GM21737 (cell line): ENCODE measurements at regions not wholly inside any gene's neighbourhood (a gene's known extent, or its start where the extent isn't known, plus 50 kb on each side); places are given as distances from the start of the nearest gene placed in this dataset.
"Not testable (repeated sequence)": the region's sequence is repeated elsewhere in the genome, so short reads cannot be mapped to it uniquely, and the experiment has no call there.

ENCODE experiments used
- ATAC-seq: cut with Tn5 transposase; IDR thresholded peaks from one replicate; pipeline ENCODE4 v1.9.1; 2021; ENCODE audit warnings: mild to moderate bottlenecking, moderate library complexity; ENCODE audit not compliant: unreplicated experiment

DNA sequence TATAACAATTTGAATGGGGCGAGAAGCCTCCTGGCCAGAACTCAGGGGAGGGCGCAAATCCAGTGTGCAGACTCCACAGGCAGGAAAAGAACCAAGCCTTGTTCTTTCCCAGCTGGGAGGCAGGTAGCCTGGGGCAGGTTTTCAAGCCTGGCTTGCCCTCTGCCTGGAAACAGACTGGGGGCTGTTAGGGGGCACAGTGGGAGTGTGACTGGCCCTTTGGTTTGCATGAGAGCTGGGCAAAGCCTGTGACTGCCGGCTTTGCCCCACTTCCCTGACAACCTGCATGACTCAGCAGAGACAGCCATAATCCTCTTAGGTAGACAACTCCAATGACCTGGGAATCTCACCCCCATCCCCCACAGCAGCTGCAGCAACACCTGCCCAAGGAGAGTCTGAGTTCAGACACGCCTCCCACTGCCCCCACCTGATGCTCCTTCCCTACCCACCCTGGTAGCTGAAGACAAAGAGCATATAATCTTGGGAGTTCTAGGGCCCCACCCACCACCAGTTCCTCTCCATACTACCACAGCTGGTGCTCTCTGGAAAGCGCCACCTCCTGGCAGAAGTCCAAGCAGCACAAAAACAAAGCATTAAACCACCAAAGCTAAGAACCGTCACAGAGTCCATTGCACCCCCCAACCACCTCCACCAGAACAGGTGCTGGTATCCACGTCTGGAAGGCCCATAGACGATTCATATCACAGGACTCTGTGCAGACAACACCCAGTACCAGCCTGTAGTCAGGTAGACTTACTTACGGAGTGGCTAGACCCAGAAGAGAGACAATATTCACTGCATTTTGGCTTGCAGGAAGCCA, 402.5 kb downstream of the STK39 start:
- ATAC-seq: no peak

DNA sequence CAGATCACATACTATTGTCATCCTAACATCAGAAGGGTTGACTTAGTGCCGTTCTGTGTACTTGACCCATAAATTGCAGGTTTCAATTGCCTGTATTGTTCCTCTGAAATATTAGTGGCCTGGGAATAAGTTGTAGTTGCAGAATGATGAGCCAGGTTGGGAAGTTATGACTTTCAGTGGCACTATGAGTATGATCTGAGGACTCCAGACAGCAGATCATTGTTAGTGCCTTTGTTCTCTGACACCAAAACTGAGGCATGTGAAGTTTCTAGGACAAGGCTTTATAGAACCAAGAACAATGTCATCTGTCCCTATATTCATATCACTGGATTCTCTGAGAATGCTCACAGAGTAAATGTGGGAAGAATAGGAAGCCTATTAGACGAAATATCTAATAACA, 403.7 kb downstream of the STK39 start:
- no peak for ATAC-seq

DNA sequence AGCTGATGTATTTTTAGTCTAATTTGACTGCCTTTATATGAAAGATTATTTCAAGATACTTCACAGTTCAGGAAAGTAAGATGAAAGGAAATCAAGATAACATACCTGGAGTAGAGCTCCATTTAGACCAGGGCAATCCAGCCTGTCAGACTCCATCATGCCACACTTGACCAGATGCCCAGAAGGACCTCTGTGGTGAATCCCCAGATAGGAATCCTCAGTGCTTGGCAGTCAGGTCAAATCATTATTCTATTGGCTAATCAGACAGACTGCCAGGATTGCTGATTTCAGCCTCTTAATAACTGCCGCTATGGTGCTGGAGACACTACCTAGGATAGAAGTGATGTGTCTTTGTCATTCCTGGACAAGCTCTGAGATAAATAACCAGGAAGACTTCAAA, 404.2 kb downstream of the STK39 start:
- ATAC-seq: no peak

- no peak for ATAC-seq
Observed at GRCh38 chr2:167842047-167842446, 405.3 kb downstream of the STK39 start.

DNA sequence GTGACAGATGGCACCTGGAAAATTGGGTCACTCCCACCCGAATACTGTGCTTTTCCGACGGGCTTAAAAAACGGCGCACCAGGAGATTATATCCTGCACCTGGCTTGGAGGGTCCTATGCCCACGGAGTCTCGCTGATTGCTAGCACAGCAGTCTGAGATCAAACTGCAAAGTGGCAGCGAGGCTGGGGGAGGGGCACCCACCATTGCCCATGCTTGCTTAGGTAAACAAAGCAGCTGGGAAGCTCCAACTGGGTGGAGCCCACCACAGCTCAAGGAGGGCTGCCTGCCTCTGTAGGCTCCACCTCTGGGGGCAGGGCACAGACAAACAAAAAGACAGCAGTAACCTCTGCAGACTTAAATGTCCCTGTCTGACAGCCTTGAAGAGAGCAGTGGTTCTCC, 412.1 kb downstream of the STK39 start:
- not testable (repeated sequence) for ATAC-seq

DNA sequence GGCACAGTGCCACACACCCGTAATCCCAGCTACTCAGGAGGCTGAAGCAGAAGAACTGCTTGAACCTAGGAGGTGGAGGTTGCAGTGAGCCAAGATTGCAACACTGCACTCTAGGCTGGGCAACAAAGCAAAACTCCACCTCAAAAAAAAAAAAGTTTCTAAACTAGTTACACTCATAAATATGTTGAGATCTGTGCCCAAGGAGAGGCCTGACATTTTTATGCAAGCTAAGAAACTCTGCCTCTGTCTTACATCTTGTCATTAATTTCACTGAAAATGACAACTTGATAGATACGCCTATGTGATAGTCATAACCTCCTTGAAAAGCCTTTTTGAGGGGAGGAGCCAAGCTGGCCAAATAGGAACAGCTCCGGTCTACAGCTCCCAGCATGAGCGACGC, 412.7 kb downstream of the STK39 start:
- no peak for ATAC-seq

GRCh38 chr2:167833294-167833693, 414.1 kb downstream of the STK39 start:
- no peak for ATAC-seq

GRCh38 chr2:167832868-167833287, 414.5 kb downstream of the STK39 start:
- ATAC-seq: no peak

- ATAC-seq: no peak
Observed at GRCh38 chr2:167827352-167828097, 419.9 kb downstream of the STK39 start.

- ATAC-seq: no peak
Observed at GRCh38 chr2:167826906-167827305, 420.5 kb downstream of the STK39 start.

DNA sequence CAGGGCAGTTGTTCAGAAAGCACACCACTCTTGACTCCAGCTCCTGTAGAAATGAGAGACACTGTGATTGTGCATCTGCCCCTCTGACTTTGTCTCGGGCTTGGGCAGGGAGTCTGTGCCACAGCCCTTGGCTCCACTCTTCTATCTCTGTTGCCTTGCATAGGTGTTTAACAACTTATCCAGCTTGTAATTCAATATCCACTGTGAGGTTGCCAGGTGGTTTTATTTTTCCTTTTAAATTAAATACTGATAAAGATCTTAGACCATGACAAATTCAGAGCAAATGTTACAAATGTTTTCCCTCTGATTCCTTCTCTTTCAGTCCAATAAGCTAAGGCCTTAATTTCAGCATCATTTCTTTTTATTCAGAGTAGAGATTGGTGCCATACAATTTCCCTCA, 421.7 kb downstream of the STK39 start:
- ATAC-seq: no peak

- ATAC-seq: no peak
Observed at GRCh38 chr2:167822690-167823465, 424.5 kb downstream of the STK39 start.

GRCh38 chr2:167820488-167820887, 426.9 kb downstream of the STK39 start:
- ATAC-seq: no peak

GRCh38 chr2:167818521-167818920, 428.9 kb downstream of the STK39 start:
- ATAC-seq: no peak

DNA sequence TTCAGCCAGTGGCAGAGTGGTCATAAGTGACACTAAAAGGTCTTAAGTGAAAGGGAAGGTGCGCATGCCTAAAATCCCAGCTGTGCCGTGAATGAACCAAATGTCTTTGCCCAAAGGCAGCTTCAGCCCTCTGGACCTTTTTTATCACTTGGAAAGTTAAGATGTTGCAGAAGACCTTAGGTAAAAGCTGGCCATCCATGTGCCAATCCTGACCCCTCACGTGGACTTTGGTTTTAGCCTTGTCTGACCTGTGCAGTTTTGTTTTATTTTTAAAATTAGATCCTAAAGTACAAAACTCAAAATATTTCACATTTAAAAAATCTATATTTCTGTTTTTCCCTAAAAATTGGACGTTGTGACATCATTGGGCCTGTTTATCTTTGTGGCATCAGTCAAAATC, 429.5 kb downstream of the STK39 start:
- no peak for ATAC-seq

- ATAC-seq: no peak
Observed at GRCh38 chr2:167817422-167817821, 430.0 kb downstream of the STK39 start.

DNA sequence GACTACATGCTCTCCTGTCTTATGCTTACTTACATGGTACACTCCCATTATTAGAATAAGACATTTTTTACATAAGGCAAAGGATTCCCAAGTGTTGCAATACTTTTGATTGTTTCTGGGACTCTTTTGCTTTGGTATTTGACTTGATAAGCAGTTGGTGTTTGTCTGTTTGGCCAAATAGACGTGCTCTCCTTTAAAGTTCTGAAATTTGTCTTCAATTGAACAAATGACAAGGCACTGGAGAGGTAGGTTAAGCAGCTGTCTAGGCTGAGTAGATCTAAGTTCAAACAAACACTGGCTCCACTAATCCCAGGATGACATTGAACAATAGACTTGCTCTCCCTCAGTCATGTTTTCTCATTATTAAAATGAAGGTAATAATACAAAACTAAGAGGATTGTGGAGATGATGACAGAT, 430.5 kb downstream of the STK39 start:
- ATAC-seq: no peak

DNA sequence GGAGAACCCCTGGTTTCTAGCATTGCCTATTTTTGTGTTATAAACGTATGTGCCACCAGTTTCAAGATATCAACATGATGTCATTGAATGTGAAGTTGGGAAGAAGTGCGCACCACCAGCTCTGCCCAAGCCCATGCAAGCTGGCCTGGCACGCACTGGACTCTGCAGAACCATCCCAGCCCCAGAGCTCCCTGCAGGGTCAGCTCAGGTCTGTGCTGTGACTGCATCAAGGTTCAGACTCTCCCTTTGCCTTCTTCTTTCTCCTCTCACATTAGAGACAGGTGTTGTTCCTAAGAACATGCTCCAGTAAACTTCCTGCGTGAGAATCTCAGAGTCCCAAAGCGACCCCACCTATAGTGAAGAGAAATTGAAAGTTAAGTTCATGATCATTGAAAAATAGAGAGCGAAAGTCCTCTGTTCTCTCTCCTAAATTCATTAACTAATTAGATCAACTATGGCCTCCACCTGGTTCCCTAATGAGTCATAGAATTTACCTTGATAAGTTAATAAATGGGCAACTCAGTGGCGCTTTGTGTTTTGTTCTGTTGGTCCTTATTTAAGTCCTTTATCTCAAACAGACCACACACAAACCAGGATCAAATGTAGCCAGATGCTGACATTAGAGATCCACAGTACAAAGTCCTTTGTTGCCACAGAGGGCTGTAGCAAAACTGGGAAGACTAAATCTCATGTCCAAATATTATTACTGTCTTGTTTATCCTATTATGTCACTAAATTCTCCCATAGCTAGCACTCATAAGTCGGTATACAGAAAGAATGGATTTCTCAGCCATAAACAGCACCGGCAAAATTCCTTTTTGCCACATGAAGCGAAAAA, 432.3 kb downstream of the STK39 start:
- peak; percentile 83 for ATAC-seq

- ATAC-seq: not testable (repeated sequence)
Observed at GRCh38 chr2:167814482-167814880, 432.9 kb downstream of the STK39 start.

DNA sequence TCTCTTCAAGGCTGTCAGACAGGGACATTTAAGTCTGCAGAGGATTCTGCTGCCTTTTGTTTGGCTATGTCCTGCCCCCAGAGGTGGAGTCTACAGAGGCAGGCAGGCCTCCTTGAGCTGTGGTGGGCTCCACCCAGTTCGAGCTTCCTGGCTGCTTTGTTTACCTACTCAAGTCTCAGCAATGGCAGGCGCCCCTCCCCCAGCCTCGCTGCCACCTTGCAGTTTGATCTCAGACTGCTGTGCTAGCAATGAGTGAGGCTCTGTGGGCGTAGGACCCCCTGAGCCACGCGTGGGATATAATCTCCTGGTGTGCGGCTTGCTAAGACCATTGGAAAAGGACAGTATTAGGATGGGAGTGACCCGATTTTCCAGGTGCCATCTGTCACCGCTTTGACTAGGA, 437.6 kb downstream of the STK39 start:
- not testable (repeated sequence) for ATAC-seq
